GM18520 (cell line): ENCODE measurements at regions not wholly inside any gene's neighbourhood (a gene's known extent, or its start where the extent isn't known, plus 50 kb on each side); places are given as distances from the start of the nearest gene placed in this dataset.
A peak's percentile ranks its signal among the peaks of the same experiment; 100 is the strongest.

Experiments used
- ATAC-seq: cut with Tn5 transposase; IDR thresholded peaks from one replicate; pipeline ENCODE4 v1.9.1; 2021; ENCODE audit not compliant: unreplicated experiment

DNA sequence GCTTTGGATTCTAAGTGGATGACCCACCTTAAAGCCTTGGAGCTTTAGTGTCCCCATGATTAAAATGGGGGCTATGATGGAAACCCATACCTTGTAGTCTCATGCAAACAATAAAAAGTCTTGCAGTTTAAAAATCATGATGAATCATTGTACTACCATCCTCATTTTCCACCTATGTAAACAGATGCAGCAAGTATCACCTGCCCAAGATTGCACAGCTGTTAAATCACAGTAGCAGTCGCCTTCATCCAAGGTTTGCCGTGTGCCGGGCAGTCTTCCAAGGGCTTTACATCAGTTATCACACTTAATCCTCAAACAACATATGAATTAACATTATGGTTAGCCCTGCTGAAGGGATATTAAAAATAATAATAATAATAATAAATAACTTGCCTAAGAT is 210.3 kb downstream of the FOXA2 start:
- ATAC-seq, result no peak

DNA sequence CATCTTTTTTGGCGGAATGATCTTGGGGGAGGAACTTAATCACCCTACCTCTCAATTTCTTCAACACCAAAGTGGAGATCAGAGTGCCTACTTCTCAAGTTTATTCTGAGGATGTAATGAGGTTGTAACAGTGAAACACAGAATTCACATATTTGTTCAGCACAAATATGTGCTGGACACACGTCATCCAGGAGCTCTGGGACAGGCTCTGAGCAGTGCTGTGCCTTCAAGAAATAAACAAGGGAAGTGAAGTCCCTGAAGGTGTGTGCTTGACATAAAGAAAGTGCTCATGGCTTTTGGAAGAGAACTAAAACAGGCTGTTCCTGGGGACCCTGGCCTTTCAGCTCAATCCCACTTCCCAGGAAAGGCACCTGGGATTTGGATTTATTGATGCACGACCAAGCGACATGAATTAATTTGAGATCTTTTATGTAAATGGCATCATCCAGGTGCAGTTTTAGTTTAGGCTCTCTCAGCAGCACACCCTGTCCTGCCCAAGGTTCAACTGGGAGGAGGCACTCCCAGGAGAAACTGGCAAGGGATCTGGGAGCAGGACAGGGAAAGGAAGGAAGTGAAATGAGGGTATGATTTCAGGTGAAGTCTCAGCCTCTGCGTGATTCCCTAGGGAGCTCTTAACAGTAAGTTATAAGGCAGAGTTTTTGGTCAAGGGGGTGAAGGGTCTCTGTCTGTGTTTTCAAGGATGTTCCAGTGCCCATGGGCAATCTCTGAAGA is 211.0 kb downstream of the FOXA2 start:
- ATAC-seq, result no peak

DNA sequence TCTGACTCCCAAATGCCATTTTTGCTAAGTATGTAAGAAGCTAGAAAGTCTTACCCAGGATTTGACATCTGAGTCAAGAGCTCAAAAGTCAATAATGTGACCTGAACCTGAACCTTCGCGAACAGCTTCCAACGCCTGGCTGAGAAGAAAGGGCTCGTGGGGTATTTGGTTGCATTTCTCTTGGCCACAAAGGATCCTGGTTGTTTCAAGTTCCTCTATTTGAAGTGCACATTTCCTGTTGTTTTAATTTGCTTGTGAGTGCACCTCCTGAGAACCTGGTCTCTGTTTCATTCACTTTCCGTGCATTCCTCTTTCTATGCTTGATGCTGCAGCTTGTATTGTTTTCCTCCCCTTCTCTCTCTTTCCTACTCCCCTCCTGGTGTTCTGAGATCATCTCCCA is 212.5 kb downstream of the FOXA2 start:
- no peak for ATAC-seq

DNA sequence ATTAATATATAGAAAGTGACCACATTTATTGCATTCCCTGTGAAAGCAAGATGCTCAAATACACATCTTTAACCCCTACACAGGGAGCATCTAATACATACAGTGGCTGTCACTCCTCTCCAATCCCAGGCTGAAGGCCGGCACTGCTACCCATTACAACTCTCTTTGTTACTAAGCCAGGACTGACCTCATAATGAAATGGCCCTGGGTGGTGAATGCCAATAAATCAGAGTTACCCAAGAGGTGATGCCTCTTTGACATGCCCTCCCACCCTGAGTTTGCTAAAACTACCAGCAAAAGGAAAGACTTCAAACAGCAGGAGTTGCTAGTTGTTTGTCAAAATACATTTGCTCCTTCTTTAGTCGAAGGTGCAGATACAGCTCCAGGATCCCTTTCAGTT is 214.2 kb downstream of the FOXA2 start:
- ATAC-seq, result no peak

DNA sequence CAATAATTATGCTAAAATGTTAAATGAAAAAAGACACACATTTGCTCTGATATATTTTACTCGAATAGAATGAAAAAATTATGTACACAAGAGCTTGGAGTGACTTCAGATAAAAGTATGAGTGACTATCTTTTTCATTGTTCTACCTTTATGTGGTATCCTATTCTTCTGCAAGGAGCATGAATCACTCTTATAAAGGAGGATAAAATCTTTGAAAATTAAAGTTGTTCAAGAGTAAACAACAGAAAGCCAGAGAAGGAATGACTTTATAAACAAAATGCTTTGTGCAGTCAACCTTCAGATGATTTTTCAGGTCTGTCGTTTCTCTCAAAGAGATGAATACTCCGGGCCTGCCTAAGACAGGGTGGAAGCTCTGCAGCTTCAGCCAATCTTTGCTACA is 215.3 kb downstream of the FOXA2 start:
- no peak for ATAC-seq

DNA sequence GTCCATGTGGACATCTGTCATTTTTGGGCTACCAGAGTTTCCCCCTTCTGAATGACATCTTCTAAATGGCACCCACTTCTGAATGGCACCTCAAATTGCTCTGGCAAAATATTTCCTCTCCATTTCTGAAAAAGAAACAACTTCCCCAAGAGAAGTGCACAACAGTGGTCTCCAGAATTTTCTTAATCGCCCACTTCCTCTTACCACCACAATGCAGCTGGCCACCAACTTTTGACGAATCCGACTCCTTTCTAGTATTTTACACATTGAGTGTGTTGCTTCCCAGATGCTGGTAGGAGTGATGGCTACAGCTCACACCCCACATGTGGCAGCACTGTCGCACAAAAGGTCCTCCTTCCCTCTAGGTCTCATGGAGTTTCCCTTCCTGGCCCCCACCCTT is 216.1 kb downstream of the FOXA2 start:
- ATAC-seq, result no peak

DNA sequence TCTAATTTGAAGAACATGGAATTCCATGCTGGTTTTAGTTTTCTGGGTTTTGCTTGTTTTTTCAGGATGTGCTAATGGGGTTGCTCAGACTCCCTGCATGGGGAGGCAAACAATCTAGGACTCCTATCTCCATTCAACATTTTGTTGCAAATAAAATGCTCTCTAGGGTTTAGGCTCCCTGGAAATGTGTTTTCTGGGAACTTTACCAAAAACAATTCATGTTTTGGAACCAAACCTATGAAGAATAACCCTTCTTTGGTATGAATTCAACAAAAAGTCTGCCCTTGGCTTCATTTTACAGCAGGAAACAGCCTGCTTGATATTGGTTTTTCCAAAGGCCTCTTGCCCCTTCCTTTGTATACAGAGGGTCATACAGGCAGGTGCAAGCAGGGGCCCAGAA is 217.7 kb downstream of the FOXA2 start:
- ATAC-seq, result no peak

DNA sequence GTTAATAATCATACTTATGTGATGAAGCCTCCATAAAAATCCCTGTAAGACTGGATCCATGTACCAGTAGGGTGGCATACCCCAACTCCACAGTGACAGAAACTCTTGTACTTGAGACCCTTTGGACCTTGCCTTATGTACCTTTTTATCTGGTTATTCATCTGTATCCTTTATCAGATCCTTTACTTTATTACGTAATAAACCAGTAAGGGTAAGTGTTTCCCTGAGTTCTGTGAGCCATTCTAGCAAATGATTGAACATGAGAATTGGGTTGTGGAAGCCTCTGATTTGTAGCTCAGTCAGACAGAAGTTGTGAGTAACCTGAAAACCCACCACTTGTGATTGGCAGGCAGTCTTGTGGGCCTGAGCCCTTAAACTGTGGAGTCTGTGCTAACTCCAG is 229.7 kb downstream of the FOXA2 start:
- no peak for ATAC-seq

DNA sequence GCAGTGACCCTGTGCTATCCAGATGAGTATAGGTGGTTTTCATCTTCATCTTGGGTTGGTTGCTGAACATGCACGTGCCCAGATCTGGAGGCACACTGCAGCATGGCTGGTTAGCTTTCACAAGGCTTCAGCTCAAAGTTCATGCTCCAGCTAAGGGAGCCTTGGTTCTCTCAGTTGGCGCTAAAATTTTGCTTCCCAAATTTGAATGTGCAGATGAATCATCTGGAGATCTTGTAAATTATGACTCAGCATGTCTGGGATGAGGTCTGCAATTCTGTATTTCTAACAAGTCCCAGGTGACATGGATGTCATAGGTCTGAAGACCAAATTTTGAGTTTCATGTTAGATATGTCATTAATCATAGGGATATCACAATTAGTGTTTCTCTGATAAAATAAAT is 230.8 kb downstream of the FOXA2 start:
- no peak for ATAC-seq

DNA sequence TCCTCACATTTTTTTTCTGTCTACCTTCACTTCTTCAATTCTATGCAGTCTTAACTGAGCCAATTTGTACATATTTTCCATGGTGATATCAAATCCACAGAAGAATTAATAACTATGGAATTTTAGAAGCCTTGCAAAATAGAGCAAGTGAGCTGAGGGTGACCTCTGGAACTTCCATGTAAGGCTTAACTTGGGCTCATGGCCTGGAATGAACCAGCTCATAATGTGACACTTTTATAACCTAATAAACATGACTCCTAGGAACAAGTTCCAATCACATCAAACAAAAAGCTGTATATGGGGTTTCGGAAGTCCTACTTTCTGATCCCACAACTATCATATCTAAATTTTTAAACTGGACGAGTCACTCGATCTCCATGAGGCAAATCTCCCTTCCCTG is 232.4 kb downstream of the FOXA2 start:
- no peak for ATAC-seq

DNA sequence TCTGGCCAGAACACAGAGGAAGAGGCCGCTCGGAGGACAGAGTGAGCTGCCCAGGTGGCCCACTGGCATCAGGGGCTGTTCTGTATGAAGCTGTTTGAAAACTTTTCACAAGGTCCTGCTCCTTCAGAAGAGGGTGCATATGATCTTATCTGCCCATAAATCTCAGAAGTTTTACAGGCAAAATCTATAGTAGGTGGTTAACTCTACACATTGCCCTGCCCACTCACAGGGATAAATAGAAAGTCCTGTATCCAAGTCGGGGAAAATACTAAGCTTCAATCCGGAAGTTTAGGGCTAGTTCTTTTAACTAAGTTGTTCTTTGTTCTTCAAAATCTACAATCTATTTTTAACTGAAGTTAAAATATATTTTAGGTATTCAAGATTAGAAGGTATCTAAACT is 233.7 kb downstream of the FOXA2 start:
- no peak for ATAC-seq

DNA sequence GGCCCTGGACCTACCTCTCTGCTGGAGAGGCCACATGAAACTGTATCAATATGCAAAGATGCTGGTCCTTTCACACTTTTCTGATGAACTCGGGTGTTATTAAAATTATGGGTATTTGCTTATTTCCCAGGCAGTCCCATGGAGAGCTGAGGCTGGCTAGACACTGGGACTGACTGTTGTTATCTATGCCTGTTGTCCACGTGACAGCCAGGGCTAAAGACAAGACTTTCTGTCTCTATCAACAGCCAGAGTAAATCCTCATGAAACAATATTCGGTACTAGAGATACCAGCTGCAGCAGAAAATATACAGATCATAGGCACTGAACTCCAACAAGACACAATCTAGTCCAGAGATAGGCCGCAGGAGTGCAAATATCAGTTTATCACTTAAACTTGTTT is 236.4 kb downstream of the FOXA2 start:
- no peak for ATAC-seq

DNA sequence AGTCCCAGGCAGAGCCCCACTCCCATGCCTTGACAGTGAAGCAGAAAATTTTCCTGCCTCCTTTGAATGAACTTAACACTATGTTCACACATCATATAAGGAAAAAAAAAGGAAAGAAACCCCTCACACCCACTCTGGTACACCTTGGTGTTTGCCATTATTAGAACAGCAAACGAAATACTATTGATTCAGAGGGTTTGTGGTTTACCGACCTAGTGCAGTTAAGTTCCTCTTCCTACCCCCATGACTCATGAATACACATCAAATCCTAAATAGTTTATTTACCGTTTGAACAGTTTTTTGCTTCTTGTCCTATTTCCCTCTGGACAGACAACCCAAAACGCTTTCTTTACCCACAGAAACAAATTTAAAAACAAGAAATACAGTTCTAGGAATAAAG is 237.7 kb downstream of the FOXA2 start:
- ATAC-seq, result peak; percentile 52

DNA sequence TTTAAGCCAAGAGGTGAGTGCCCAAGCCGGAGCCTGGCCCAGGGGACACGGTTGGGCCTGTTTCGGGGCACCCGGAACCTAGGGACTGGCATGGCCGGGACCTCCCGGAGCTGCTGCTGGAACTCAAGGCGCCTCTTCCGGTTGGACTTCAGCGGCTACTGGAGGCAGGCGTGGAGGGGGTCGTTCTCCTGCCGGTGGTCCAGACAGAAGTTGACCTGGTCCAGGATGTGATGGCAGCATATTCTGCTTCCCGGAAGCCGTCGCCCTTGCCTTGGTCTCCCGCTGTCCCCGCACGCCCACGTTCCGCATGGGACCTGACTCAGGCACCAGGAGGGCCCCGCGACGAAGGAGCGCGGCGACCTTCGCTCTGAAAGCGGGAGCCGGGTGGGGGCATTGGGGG is 240.8 kb downstream of the FOXA2 start:
- no peak for ATAC-seq

DNA sequence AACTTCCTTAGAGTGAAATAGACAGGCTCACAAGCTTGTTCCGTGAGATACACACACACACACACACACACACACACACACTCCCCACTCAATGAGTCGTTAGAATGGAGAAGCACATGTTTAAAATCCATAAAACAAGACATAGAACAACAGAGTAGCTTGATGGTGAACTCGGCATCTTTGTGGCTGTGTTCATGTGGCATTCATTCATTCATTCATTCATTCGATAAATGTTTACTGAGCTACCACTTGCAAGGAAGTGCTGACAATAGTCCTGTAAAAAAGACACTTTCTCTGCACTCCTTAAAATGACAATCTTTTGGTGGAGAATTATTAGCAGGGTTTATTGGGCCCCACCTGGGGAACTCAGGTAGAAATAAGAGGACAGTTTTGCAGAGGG is 242.0 kb downstream of the FOXA2 start:
- no peak for ATAC-seq

DNA sequence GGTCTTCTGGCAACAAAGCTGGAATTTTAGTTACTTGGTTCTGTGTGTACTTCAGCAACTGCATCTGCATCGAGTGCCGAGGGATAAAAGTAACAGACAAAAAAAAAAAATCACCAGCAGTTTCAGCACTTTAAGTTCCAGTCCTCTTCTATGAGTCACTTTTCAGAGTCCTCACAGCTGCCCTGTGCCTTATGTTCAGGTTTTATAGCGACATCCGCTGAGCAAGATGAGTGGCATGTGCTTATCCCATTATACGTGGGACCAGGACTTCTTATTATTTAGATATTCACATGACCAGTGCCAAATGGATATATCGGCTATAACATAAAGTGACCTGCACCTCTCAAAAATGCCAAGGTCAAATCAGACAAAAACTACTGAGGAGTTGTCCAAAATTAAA is 242.9 kb downstream of the FOXA2 start:
- ATAC-seq, result no peak

DNA sequence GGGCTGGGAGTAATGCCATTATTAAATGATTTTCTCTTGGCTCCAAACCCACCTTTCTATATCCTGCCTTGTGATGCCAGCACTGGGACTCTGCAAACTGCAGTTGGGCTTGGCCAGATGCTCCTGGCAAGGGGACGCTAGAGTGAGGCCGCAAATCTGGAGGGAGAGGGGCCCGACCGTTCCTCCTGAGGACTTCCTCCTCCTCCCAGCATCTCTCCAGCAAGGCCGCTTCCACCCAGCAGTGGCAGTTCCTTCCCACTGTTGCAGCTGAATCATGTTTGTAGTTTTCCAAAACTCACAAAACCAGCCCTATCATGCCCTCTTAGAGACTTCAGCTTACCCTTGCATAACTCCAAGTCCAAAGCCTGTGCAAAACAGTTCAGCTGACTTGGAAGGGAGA is 244.4 kb downstream of the FOXA2 start:
- no peak for ATAC-seq

DNA sequence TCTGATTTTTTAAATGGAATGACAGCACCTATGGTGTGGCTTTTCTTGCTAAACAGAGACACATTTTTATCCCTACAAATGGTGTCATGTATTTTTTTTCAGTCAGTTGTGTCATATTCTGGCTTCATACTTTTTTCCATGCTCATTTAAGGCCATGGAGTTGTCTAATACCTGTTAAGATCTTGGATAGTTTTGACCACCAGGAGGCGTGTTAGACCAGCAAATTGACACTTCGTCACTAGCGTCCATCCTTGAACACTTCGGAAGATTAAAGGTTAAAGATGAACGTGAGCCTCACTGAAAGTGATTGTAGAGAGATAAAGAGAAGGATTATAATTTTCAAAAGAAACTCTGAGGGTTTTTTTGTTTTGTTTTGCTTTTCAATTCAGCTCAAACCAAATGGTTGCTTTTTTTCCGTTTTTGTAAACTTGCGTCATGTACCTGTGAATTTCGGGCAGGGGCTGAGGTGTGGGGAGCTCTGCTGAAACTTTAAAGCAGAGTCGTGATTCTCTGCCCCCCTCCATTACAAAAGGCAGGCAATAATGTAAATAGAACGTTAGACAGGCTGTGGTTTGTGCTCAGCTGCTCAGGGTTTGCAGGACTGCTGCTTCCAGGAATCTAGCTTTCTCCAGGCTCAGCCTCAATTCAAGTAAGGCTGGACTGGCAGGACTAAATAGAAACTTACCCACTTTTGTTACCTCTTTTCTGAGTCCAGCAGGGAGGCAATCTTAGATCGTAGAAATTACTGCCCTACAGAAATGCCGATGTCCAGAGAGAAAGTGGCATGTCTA is 245.1 kb downstream of the FOXA2 start:
- ATAC-seq, result no peak

DNA sequence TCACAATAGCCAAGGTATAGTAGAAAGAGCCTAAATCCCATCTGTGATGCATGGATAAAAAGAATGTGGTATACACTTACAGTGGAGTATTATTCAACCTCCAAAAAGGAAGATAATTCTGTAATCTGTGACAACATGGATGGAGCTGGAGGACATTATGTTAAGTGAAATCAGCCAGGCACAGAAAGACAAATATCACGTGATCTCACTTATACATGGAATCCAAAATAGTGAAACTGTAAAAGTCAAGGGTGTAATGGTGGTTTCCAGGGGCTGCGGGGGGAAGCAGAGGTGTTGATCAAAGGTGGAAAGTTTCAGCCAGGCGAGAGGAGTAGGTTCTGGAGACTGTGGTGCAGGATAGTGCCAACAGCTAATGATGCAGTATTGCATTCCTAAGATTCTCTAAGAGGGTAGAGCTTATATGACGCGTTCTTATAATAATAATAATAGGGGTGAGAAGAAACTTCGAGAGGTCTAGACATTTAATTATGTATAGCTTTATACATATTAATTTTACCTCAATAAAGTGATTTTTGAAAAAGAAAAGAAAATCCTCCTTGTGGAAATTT is 246.1 kb downstream of the FOXA2 start:
- ATAC-seq, result no peak

DNA sequence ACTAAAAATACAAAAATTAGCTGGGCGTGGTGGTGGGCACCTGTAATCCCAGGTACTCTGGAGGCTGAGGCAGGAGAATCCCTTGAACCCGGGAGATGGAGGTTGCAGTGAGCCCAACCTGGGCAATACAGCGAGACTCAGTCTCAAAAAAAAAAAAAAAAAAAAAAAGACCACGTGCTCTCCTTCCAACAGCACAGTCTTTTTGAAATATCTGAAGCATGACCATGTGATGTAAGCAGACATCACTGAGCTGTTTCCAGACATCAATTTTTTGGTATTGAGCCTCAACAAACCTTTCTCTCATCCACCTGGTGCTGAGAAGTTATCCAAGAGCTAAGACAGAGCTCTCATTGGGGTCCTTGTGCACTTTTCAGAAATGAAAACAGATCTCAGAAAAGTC is 249.2 kb downstream of the FOXA2 start:
- ATAC-seq, result no peak

DNA sequence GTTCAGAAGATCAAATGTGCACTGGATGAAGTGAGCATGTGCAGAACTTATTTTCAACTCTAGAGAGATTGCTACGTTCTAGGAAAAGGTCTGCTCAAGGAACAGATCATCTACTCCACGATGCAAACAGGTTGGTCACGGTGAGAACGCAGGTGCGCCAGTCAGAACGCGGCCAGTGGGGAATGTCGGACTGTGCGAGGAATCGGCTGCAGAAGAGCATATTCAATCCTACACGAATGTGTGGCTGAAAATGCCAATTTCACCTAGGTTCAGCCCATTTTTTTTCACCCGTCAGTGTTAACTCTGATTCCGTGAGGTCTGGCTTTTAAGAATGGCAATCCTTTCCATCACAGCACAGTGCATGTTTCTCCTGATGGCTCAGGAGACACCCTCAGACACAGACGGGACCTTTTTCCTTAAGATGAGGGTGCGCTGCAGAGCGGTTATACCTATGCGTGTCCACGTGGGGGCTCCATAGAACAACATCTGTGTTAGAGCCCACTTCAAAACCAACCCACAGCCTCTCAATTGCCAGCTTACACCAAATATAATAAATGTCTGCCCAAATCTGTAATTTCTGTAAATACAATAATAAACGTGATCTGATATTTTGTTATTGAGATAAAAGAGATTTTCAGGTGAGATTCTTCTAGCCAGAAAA is 250.4 kb downstream of the FOXA2 start:
- peak; percentile 77 for ATAC-seq

DNA sequence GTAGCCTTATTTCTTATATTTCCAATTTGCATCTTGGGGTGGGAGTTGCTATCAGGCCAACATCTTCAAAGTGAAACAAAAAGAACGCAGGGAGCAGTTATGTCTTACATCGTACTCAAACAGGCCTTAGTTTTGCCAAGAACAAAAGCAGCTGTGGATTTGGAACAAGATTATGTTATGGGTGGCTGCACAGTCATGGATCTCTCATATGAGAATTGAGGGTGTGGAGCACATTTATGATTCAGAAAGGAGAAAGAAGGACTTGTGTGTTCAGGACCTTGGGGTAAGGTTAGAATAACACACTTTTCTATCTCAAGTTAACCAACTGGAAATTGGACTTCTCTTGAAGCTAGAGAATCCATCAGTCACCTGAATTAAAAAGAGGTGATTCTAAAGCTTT is 259.9 kb downstream of the FOXA2 start:
- no peak for ATAC-seq
